ENCODE measurements at regions not wholly inside any gene's neighbourhood (a gene's known extent, or its start where the extent isn't known, plus 50 kb on each side); places are given as distances from the start of the nearest gene placed in this dataset.
"Not testable (repeated sequence)": the region's sequence is repeated elsewhere in the genome, so short reads cannot be mapped to it uniquely, and the experiment has no call there.

DNA sequence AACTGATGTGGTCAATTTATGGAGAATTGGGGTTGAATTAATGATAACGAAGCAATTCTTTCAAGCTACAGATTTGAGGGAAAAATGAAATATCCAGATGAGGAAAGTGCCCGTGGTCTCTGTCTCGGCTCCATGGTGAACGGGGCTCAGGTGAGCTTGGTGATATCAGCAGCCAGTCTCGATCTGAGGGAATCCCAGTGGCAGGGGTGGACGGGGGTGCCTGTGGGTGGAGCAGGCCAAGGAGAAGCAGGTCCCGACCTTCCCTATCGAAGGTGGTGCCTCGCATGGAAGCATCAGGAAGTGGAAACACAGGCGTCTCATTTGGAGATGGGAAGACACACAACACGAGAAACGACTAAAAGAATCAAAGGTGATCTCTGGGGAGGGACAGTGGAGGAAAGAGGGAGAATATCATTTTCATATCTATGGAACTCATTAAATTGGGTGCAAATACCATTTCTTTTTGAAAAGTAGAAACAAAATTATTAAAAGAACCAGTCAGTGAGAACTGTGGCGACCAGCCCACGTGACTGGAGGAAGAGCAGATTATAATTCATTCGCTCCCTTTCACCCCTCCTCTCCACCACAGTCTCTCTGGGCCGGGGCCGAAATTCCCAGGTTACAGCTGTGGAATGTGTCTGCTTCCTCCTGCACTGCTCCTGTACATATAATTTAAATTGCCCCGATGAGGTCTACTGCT lies 354.3 kb upstream of the SFSWAP start:
- Histone ChIP-seq H3K27me3 (peaks cover 6% of the 10 kb centered on the region; the same call in 1 of the 2 replicates), H3K4me3 (no peak overlapping the region), H3K9me3 (0 out of 2 replicates have a peak, but pooled peaks cover 3% of the 10 kb centered on the region), H3K36me3 (no peaks in the 10 kb centered on the region)
- DNase-seq = no peak

DNA sequence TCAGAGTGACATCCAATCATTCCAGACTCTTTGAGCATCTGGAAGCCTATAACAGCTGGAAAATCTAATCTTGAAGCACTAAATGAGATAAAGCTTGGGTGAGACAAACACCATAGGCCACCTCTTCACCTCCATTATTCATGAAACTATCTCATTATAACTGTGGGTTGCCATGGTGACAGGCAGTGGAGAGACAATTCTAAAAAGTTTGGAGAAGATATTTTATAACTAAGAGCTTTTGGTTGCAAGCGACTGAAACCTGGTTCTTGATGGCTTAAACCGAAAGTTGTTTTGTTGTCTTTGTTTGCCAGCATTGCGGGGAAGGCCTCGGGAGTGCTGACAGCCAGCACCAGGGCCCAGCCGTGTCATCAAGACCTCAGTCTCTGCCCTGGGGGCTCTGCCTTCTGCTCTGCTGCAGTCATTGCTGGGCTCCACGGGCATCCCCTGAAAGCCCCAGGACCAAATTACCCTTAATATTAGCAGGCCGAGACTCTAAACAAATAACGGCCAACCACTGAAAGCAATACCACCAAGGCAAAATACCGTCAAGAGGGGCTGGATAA lies 353.6 kb upstream of the SFSWAP start:
- no peaks in the 10 kb centered on the region for H3K36me3 ChIP-seq
- no peaks in the 10 kb centered on the region for H3K9me3 ChIP-seq
- no peak overlapping the region for H3K4me3 ChIP-seq
- DNase-seq = no peak
- H3K27me3 ChIP-seq = peaks cover 6% of the 10 kb centered on the region; the same call in 1 of the 2 replicates

DNA sequence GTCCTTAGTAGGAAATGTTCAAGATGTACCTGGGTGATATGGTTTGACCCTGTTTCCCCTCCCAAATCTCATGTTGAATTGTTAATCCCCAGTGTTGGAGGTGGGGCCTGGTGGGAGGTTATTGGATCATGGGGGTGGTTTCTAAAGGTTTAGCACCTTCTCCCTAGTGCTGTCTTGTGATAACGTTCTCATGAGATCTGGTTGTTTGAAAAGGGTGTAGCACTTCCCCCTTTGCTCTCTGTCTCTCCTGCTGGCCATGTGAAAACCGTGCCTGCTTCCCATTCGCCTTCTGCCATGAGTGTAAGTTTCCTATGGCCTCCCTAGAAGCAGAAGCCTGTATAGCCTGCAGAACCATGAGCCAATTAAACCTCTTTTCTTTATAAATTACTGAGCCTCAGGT lies 353.0 kb upstream of the SFSWAP start:
- Histone ChIP-seq H3K9me3 (no peaks in the 10 kb centered on the region), H3K27me3 (peaks cover 8% of the 10 kb centered on the region), H3K4me3 (no peak overlapping the region), H3K36me3 (no peaks in the 10 kb centered on the region)
- no peak for DNase-seq

DNA sequence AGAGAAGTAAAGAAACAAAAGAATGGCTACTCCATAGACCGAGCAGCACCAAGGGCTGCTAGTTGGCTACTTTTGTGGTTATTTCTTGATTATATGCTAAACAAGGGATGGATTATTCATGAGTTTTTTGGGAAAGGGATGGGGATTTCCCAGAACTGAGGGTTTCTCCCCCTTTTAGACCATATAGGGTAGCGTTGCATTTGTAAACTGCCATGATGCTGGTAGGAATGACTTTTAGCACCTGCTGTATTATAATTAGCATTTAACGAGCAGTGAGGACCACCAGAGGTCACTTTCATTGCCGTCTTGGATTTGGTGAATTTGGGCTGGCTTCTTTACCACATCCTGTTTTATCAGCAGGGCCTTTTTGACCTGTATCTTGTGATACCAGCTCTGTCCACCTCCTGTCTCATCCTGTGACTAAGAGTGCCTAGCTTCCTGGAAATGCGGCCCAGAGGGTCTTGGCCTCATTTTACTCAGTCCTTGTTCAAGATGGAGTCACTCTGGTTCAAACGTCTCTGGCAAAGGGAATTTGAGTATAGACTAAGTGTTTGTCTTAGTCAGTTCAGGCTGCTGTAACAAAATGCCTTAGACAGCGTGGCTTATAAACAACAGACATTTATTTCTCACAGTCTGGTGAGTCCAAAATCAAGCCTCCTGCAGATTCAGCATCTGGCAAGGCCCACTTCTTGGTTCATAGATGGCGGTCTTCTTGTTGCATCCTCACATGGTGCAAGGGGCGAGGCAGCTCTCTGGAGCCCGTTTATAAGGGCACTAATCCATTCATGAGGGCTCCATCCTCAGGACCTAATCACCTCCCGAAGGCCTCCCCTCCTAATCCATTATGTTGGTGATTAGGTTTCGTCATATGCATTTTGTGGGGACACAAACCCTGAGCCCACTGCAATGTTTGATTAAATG lies 348.3 kb upstream of the SFSWAP start:
- H3K9me3 ChIP-seq = no peaks in the 10 kb centered on the region

DNA sequence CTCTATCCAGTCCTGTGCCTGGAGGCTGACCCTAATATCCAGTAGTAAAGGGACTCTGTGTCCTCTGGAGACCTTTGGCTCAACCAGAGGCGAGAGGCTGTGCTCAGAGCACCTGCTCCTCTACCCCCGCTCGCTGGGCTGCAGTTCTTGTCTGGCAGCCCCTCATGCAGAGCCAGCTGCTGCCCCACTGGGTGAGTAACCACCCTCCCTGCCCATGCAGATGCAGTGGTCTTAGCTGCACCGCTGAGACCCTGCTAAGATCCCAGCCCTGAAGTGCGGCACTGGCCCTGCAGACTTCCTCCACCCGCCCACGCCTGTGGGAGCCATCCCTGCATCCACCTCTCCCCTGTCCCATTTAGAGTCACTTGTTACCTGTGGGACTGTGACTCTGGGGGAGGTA lies 347.5 kb upstream of the SFSWAP start:
- no peaks in the 10 kb centered on the region for H3K9me3 ChIP-seq
- peaks cover 12% of the 10 kb centered on the region for H3K27me3 ChIP-seq
- no peak for DNase-seq
- H3K36me3 ChIP-seq = no peaks in the 10 kb centered on the region
- no peak overlapping the region for H3K4me3 ChIP-seq

More for the DNA sequence above, 348.3 kb upstream of the SFSWAP start:
- H3K27me3 ChIP-seq = peaks cover 12% of the 10 kb centered on the region
- no peaks in the 10 kb centered on the region for H3K36me3 ChIP-seq
- H3K4me3 ChIP-seq = no peak overlapping the region
- DNase-seq = no peak

DNA sequence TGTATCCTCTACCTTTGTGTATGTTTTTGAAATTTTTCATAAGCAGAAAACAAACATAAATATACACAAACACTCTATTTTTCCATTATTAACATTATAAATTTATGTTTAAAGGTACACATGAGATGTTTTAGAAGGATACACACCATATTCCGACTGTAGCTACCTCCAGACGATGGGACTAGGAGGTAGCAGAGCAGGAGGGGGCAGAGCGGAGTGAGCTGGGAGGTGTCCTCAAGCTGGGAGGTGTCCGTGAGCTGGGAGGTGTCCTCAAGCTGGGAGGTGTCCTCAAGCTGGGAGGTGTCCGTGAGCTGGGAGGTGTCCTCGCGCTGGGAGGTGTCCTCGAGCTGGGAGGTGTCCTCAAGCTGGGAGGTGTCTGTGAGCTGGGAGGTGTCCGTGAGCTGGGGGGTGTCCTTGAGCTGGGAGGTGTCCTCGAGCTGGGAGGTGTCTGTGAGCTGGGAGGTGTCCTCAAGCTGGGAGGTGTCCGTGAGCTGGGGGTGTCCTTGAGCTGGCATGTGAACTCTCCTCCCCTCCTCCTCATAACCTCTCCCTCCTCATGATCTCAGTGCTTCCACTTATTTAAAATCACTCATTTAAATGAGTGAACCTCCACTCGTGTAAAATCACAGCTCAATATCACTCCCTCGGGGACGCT lies 346.9 kb upstream of the SFSWAP start:
- Histone ChIP-seq H3K9me3 (no peaks in the 10 kb centered on the region), H3K36me3 (no peaks in the 10 kb centered on the region), H3K4me3 (no peak overlapping the region), H3K27me3 (peaks cover 12% of the 10 kb centered on the region)
- DNase-seq = no peak

DNA sequence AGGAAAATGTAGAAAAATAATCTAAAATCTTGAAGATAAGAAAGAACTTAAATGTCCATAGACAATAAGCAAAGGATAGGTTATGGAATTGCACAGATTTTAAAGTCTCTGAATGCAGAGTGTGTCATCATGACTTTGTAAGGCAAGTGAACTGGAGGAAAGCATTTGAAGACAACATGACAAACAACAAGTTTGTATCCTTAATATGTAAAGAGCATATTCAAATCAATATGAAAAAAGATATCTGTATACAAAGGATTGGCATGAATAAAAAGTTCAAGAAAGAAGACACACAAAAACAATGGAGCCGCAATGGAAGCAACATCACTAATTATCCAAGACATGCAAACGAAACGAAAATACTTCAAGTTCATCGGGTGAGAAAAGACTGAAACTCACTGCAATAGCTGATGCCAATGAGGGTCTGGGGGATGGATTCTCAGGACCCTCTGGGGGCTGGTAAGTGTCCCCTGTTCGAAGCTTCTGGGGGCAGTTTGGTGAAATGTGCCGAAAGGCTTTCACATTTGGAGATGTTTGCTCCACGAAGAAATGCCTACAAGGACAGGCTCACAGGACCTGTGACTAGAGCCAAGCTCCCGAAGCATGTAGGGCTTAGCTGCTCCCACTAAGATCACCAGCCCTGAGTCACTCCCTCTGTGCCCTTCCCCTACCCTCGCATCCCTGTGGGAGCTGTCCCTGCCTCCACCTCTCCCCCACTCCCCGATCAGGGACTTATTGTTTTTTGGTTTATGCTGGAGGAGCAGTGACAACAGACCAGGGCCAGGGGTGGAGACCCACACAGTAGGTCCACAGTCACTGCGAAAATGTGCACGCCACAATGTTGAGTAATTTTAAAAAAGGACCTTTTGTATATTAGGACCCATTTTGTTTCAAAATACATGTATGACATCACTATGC lies 345.7 kb upstream of the SFSWAP start:
- H3K27me3 ChIP-seq = peaks cover 12% of the 10 kb centered on the region
- no peaks in the 10 kb centered on the region for H3K9me3 ChIP-seq
- no peak for DNase-seq
- no peaks in the 10 kb centered on the region for H3K36me3 ChIP-seq
- H3K4me3 ChIP-seq = no peak overlapping the region

DNA sequence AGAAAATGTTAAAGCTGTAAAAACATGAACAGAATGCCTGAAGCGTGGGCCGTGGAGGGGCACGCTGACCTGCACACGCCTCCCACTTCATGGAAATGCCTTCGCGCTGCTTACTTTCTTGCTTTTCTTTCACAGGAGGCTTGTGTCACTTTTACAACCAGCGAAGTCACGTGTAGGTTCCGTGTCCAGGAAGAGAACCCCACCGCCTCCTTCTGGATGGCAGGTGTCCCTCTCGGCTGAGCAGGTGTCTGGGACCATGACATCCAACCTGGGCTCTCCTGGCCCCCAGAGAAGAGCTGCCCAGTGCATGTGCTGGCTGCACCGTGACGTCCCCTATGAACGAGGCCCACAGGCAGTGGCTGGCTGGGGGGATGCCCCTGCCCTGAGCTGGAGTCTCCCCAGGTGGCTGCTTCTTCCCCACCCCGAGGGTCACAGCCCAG lies 345.0 kb upstream of the SFSWAP start:
- Histone ChIP-seq H3K4me3 (no peak overlapping the region), H3K27me3 (peaks cover 10% of the 10 kb centered on the region), H3K9me3 (no peaks in the 10 kb centered on the region), H3K36me3 (no peaks in the 10 kb centered on the region)
- no peak for DNase-seq

DNA sequence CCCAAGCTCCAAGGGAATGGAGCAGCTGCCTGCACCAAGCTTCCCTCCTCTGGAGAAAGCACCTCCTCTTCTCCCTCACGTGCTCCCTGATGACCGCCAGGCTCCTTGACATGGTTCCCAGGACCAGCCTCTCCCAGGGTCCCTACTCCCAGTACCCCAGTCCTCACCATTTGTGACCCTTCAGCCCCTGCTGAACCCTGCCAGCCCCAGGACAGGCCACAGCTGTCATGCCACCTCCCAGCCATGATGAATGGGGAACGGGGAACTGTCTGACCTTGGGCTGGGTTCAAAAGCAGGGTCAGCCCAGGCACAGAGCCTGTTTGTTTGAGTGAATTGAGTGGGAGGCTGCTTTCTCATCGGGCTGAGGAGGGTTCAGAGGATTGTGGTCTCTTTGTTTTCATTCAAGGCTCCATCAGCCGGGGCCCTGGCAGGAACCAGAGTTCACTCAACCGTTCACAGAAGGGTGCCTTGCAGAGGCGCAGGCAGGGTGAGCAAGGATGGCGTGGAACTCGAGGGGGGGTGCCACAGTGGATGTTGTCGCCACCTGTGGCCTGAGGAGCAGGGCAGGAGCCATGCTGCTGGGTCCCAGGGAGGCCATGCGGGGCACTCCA lies 344.5 kb upstream of the SFSWAP start:
- no peak for DNase-seq
- peaks cover 6% of the 10 kb centered on the region; the same call in 1 of the 2 replicates for H3K27me3 ChIP-seq
- H3K9me3 ChIP-seq = no peaks in the 10 kb centered on the region
- H3K4me3 ChIP-seq = no peak overlapping the region
- no peaks in the 10 kb centered on the region for H3K36me3 ChIP-seq

DNA sequence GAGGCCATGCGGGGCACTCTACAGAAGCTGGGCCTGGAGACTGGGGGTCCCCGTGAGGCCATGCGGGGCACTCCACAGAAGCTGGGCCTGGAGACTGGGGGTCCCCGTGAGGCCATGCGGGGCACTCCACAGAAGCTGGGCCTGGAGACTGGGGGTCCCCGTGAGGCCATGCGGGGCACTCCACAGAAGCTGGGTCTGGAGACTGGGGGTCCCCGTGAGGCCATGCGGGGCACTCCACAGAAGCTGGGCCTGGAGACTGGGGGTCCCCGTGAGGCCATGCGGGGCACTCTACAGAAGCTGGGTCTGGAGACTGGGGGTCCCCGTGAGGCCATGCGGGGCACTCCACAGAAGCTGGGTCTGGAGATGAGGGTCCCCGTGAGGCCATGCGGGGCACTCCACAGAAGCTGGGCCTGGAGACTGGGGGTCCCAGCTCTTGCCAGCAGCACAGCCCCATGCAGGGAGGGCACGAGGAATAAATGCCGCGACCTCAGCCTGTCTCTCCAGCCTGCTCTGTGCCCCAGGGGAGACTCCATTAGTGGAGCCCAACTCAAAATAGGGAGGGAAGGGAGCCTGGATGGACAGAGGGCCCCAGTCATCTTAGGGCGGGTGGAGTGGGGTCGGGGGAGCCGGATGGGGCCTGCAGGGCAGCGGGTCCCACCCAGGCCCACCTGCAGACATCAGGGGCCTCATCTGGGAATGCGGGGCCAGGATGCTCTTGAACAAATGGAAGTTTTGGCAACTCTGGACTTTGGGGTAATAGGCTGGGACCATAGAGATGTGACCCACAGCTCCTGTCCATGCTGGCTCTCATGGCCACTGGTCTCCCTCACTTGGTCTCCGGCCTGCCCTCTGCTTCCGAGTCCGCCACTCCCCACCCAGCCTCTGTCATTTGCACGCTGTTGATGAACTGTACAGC lies 343.6 kb upstream of the SFSWAP start:
- not testable (repeated sequence) for DNase-seq, H3K27me3 ChIP-seq, H3K9me3 ChIP-seq, H3K4me3 ChIP-seq, H3K36me3 ChIP-seq

DNA sequence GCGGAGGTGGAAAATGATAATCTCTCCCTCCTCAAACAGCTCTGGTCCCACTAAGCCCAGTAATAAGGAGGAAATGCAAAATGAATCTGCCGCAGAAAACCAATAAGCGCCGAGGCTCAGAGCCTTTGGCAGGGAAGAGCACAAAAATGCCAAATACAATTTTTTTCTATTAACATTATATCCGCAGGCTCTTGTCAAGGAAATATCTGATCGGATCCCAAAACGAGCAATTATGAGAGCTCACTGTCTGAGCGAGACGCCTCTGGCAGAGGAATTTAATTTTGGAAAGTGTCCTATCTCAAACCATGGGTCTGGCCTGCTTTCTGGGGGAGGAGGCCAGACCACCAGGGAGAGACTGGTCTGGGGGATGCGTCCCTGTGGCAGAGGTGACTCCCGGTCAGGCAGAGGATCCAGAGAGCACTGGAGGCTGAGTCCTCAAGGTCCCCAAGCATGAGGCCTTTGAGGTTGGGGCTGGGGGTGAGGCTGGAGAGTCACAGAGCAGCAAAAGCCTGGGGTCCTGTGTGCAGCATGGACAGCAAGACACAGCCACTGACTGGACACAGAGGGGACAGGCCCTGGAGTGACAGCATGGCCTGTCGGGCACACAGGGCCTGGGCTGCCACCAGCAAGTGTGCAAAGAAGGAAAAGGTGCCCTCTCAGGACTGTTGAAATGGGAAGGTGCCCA lies 342.8 kb upstream of the SFSWAP start:
- Histone ChIP-seq H3K36me3 (no peaks in the 10 kb centered on the region), H3K4me3 (no peak overlapping the region), H3K27me3 (peaks cover 2% of the 10 kb centered on the region; the same call in 1 of the 2 replicates), H3K9me3 (no peaks in the 10 kb centered on the region)
- no peak for DNase-seq

DNA sequence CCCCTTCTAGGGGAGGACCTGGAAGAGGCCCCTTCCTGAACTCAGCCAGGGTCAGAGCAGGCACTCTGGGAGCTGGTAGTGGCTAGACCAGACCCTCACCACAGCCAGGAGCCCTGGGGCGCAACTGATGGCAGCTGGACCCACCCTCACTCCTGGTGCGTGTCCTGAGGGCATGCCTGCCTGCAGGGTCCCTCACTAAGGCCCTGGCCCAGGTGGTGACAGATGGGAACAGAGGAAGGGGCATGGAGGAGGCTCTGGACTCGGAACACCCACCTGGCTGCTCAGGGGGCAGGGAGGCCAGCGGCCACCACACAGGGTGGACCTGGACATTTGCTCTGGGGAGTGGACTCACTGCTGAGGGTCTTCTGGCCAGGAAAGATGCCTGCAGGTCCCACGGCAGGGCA lies 342.2 kb upstream of the SFSWAP start:
- H3K36me3 ChIP-seq = no peaks in the 10 kb centered on the region
- no peak for DNase-seq
- H3K4me3 ChIP-seq = no peak overlapping the region
- H3K9me3 ChIP-seq = no peaks in the 10 kb centered on the region
- H3K27me3 ChIP-seq = no peaks in the 10 kb centered on the region

DNA sequence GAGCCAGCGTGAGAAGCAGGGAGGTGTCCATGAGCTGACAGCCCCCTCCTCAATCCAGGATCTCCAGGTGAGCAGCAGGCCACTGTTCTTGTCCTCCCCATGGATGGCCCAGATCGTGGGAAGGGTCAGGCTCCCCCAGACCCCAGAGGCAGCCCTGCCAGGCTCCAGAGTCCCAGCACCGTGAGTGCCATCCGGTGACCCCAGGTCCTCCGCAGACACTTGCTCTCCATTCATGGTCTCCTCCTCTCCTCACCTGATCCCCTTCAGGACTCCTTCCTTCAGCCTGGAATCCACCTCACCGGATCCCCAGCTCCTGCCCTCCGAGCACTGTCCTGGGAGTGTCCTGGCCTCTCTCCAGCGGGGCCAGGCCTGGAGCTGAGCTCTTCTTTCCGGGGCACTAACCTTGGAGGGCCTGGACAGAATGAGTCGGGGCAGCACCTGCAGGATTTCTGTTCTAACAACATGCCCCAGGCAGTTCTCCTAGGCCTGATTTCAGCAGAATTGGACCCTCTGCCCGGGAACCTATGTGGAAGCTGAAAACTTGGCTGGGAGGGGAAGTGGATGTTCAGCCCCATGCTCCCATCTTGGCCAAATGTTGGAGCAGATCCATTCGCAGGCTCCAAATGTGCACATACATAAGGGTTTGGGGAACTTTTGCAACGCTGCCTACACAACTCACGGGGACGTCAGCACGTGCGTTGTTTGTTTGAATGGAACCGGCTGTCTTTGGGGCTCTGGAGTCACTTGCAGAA lies 341.6 kb upstream of the SFSWAP start:
- Histone ChIP-seq H3K36me3 (no peaks in the 10 kb centered on the region), H3K9me3 (no peaks in the 10 kb centered on the region), H3K27me3 (no peaks in the 10 kb centered on the region), H3K4me3 (no peak overlapping the region)
- DNase-seq = no peak

DNA sequence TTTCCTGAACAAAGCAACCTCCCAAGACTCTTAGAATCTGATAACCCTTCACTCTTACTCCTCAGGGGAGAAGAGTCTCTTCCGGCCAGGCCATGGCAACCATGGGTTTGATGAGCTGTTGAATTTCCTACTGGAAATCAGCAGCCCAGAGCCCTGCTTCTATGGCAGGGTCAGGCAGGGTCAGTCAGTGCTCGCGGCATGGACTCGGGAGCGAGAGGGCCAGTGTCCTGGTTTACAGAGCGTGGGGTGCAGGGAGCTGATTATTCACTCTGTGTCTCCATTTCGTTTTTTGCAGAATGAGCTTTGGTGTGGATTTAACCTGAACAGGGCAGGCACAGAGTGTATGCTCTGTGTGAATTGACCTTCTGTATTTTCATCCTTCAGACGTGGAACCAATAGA lies 340.6 kb upstream of the SFSWAP start:
- Histone ChIP-seq H3K27me3 (no peaks in the 10 kb centered on the region), H3K4me3 (no peak overlapping the region), H3K36me3 (no peaks in the 10 kb centered on the region), H3K9me3 (no peaks in the 10 kb centered on the region)
- no peak for DNase-seq
